GM12872 (cell line): ENCODE measurements at regions not wholly inside any gene's neighbourhood (a gene's known extent, or its start where the extent isn't known, plus 50 kb on each side); places are given as distances from the start of the nearest gene placed in this dataset.

Experiments
- CTCF ChIP-seq: IDR thresholded peaks from 3 replicates; pipeline ENCODE4 v1.5.1; 2011; ENCODE audit warnings: low read depth, mild to moderate bottlenecking, low read length, moderate library complexity; ENCODE audit not compliant: insufficient read depth

GRCh38 chr6:19569563-19569962 is 267.6 kb upstream of the ID4 start:
- TF ChIP-seq CTCF = no peak

DNA sequence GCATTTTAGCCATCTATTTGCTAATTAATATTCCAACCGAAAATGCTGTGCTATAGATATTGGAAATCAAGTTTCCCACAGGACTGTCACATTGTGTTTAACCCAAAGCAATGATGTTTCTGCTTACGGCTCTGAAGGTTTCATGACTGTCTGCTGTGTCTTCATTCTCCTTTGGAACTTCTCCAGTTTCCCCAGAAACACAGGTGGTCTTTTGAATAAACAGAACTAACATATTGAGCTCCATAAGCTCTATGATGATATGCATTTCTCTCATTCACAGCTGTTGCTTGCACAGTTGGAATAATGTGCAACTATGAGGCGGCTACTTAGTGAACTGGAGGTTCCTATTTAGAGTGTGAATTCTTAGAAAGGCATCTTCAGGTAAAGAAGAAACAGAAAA is 266.0 kb upstream of the ID4 start:
- TF ChIP-seq CTCF = no peak

DNA sequence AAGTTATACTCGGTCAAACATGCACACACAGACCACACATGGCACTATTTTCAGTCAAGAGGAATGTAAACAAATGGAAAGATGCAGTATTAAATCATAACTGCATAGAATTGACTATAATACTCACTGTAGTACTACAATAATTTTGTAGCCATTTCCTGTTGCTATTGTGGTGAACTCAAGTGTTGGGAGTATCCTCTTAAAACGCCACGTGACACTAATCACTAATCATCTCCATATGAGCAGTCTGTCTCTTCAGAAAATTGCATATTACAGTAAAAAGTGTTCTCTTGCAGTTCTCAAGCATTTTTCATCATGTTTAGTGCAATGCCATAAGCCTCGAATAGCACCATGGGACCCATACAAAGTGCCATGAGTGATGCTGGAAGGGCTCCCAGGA is 258.7 kb upstream of the ID4 start:
- no peak for TF ChIP-seq CTCF

- no peak for TF ChIP-seq CTCF
Measured at GRCh38 chr6:19587238-19587942, 249.8 kb upstream of the ID4 start.

DNA sequence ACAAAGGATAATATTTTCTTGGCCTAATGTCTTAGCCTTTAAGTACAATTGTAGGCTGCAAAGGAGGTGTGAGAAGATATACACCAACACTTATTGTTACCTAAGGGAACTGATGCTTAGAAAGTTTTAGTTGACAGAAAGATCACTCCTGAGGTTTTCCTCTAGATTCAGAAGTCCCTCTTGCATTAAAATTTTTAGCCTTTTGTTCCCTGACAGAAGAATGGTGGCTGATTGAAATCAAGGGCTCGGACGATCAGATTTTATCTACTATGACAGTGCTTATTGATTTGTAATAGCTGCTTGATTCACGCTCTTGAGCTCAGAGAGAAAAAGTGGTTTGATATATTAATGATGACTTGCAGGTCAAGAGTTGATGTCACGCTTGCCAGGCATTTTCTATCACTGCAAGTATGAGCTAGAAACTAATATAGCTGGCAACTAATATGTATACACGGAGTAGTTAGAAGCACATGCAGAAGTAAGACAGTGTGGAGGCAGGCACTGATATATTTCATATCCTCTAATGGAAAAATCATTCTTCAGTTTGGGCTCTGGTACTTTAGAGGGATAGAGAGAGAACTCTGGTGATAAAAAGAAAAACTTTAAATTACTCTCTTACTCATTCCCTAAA is 246.6 kb upstream of the ID4 start:
- no peak for TF ChIP-seq CTCF

DNA sequence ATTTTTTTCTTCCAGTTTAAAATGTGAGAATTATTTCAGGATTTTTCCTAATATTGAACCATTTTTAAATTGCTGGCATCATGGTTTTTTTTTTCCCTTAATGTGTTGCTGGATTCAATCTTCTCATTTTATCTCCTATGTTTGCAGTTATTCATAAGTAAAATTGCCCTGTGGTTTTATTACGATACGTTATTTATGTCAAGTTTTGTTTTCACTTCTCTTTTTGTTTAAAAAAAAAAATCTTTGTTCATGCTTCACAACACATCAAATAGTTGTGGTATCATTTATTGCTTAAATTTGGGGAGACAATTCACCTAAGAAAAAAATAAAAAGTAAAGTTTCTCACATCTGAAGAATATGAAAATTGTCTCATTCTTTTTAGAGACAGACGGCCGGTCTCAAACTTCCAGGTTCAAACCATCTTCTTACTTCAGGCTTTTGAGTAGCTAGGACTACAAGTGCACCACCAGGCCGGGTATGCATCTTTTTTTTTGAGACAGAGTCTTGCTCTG is 239.3 kb upstream of the ID4 start:
- TF ChIP-seq CTCF = no peak

- no peak for TF ChIP-seq CTCF
Measured at GRCh38 chr6:19599796-19600464, 237.2 kb upstream of the ID4 start.
